HepG2 (cell line): ENCODE measurements at regions not wholly inside any gene's neighbourhood (a gene's known extent, or its start where the extent isn't known, plus 50 kb on each side); places are given as distances from the start of the nearest gene placed in this dataset.

Experiments used
- small RNA-seq, 3 experiments: library from RNA; depleted of rRNA; stranded (forward); fragments of <200 nt; gene quantifications; one replicate each; pipeline ENCODE3, GENCODE V24; 2012; ENCODE audit warnings: low read depth in 2 of 3, low replicate concordance in 1 of 3; ENCODE audit not compliant: insufficient read length in 3 of 3, insufficient read depth in 2 of 3

Small RNA genes in the stretch of these regions (small RNA-seq; reads per million reads assigned to genes)
- gene RN7SKP89: 0 reads per million in 3 experiments
